ENCODE measurements at regions not wholly inside any gene's neighbourhood (a gene's known extent, or its start where the extent isn't known, plus 50 kb on each side); places are given as distances from the start of the nearest gene placed in this dataset.
"Not testable (repeated sequence)": the region's sequence is repeated elsewhere in the genome, so short reads cannot be mapped to it uniquely, and the experiment has no call there.

GRCh38 chr10:21146436-21146789 is 249.3 kb upstream of the NEBL start:
- H3K27me3 Mint-ChIP-seq, result no peaks in the 10 kb centered on the region
- H3K4me3 Mint-ChIP-seq, result no peak overlapping the region
- intact Hi-C loops (cut with micrococcal nuclease), result no loop called here
- no peak for DNase-seq
- H3K36me3 Mint-ChIP-seq (ENCODE audit: low read depth), result no peaks in the 10 kb centered on the region
- H3K27ac Mint-ChIP-seq, result no peak overlapping the region
- no peaks in the 10 kb centered on the region for H3K9me3 Mint-ChIP-seq
- no peaks in the 10 kb centered on the region for H3K4me1 Mint-ChIP-seq

GRCh38 chr10:21145751-21146435 is 248.8 kb upstream of the NEBL start:
- H3K27me3 Mint-ChIP-seq, result no peaks in the 10 kb centered on the region
- H3K9me3 Mint-ChIP-seq, result no peaks in the 10 kb centered on the region
- DNase-seq, result no peak
- no peaks in the 10 kb centered on the region for H3K4me1 Mint-ChIP-seq
- intact Hi-C loops (cut with micrococcal nuclease), result no loop called here
- H3K36me3 Mint-ChIP-seq (ENCODE audit: low read depth), result no peaks in the 10 kb centered on the region
- H3K27ac Mint-ChIP-seq, result no peak overlapping the region
- H3K4me3 Mint-ChIP-seq, result no peak overlapping the region

- H3K4me1 Mint-ChIP-seq, result no peaks in the 10 kb centered on the region
Measured at GRCh38 chr10:21144047-21144446, 246.9 kb upstream of the NEBL start.

GRCh38 chr10:21141946-21142492 is 244.9 kb upstream of the NEBL start:
- no peak for DNase-seq
- intact Hi-C loops (cut with micrococcal nuclease), result no loop called here
- H3K36me3 Mint-ChIP-seq (ENCODE audit: low read depth), result no peaks in the 10 kb centered on the region

More at GRCh38 chr10:21144047-21144446, 246.9 kb upstream of the NEBL start:
- intact Hi-C loops (cut with micrococcal nuclease), result no loop called here
- Mint-ChIP-seq H3K27ac (no peak overlapping the region), H3K9me3 (no peaks in the 10 kb centered on the region), H3K36me3 (ENCODE audit: low read depth) (no peaks in the 10 kb centered on the region), H3K27me3 (no peaks in the 10 kb centered on the region), H3K4me3 (no peak overlapping the region)
- DNase-seq, result no peak

GRCh38 chr10:21138769-21139340 is 241.7 kb upstream of the NEBL start:
- H3K36me3 Mint-ChIP-seq (ENCODE audit: low read depth), result no peaks in the 10 kb centered on the region
- H3K4me3 Mint-ChIP-seq, result no peak overlapping the region

More at GRCh38 chr10:21141946-21142492, 244.9 kb upstream of the NEBL start:
- H3K4me3 Mint-ChIP-seq, result no peak overlapping the region
- H3K4me1 Mint-ChIP-seq, result no peaks in the 10 kb centered on the region
- H3K9me3 Mint-ChIP-seq, result no peaks in the 10 kb centered on the region
- H3K27me3 Mint-ChIP-seq, result no peaks in the 10 kb centered on the region
- no peak overlapping the region for H3K27ac Mint-ChIP-seq

GRCh38 chr10:21135023-21135931 is 238.2 kb upstream of the NEBL start:
- Mint-ChIP-seq H3K9me3 (no peaks in the 10 kb centered on the region), H3K27me3 (no peaks in the 10 kb centered on the region), H3K4me1 (no peaks in the 10 kb centered on the region), H3K36me3 (ENCODE audit: low read depth) (no peaks in the 10 kb centered on the region), H3K27ac (no peak overlapping the region), H3K4me3 (no peak overlapping the region)
- no peak for DNase-seq
- intact Hi-C loops (cut with micrococcal nuclease), result no loop called here

More at GRCh38 chr10:21138769-21139340, 241.7 kb upstream of the NEBL start:
- intact Hi-C loops (cut with micrococcal nuclease), result no loop called here
- Mint-ChIP-seq H3K9me3 (no peaks in the 10 kb centered on the region), H3K4me1 (no peaks in the 10 kb centered on the region), H3K27me3 (no peaks in the 10 kb centered on the region), H3K27ac (no peak overlapping the region)
- no peak for DNase-seq

GRCh38 chr10:21134645-21135022 is 237.5 kb upstream of the NEBL start:
- H3K27ac Mint-ChIP-seq, result no peak overlapping the region
- no peaks in the 10 kb centered on the region for H3K9me3 Mint-ChIP-seq
- no peak overlapping the region for H3K4me3 Mint-ChIP-seq
- H3K4me1 Mint-ChIP-seq, result no peaks in the 10 kb centered on the region
- intact Hi-C loops (cut with micrococcal nuclease), result no loop called here
- no peak for DNase-seq
- no peaks in the 10 kb centered on the region for H3K36me3 Mint-ChIP-seq (ENCODE audit: low read depth)
- no peaks in the 10 kb centered on the region for H3K27me3 Mint-ChIP-seq

- no peaks in the 10 kb centered on the region for H3K36me3 Mint-ChIP-seq (ENCODE audit: low read depth)
- intact Hi-C loops (cut with micrococcal nuclease), result no loop called here
- no peak for DNase-seq
Measured at GRCh38 chr10:21130683-21131442, 233.8 kb upstream of the NEBL start.

GRCh38 chr10:21130108-21130507 is 233.0 kb upstream of the NEBL start:
- no peak overlapping the region for H3K27ac Mint-ChIP-seq

More at GRCh38 chr10:21130683-21131442, 233.8 kb upstream of the NEBL start:
- no peaks in the 10 kb centered on the region for H3K4me1 Mint-ChIP-seq
- no peak overlapping the region for H3K27ac Mint-ChIP-seq
- H3K9me3 Mint-ChIP-seq, result no peaks in the 10 kb centered on the region
- H3K4me3 Mint-ChIP-seq, result no peak overlapping the region
- no peaks in the 10 kb centered on the region for H3K27me3 Mint-ChIP-seq

GRCh38 chr10:21125471-21126228 is 228.5 kb upstream of the NEBL start:
- H3K27me3 Mint-ChIP-seq, result no peaks in the 10 kb centered on the region
- no peaks in the 10 kb centered on the region for H3K4me1 Mint-ChIP-seq
- no peak for DNase-seq
- intact Hi-C loops (cut with micrococcal nuclease), result no loop called here
- H3K4me3 Mint-ChIP-seq, result no peak overlapping the region
- H3K9me3 Mint-ChIP-seq, result no peaks in the 10 kb centered on the region
- H3K36me3 Mint-ChIP-seq (ENCODE audit: low read depth), result no peaks in the 10 kb centered on the region
- no peak overlapping the region for H3K27ac Mint-ChIP-seq

More at GRCh38 chr10:21130108-21130507, 233.0 kb upstream of the NEBL start:
- H3K4me3 Mint-ChIP-seq, result no peak overlapping the region
- intact Hi-C loops (cut with micrococcal nuclease), result no loop called here
- no peaks in the 10 kb centered on the region for H3K36me3 Mint-ChIP-seq (ENCODE audit: low read depth)
- no peaks in the 10 kb centered on the region for H3K9me3 Mint-ChIP-seq
- no peaks in the 10 kb centered on the region for H3K4me1 Mint-ChIP-seq
- no peak for DNase-seq
- H3K27me3 Mint-ChIP-seq, result no peaks in the 10 kb centered on the region

GRCh38 chr10:21122907-21123306 is 225.8 kb upstream of the NEBL start:
- no peaks in the 10 kb centered on the region for H3K4me1 Mint-ChIP-seq
- H3K27me3 Mint-ChIP-seq, result no peaks in the 10 kb centered on the region
- H3K36me3 Mint-ChIP-seq (ENCODE audit: low read depth), result no peaks in the 10 kb centered on the region
- intact Hi-C loops (cut with micrococcal nuclease), result no loop called here
- H3K9me3 Mint-ChIP-seq, result no peaks in the 10 kb centered on the region
- H3K27ac Mint-ChIP-seq, result no peak overlapping the region
- no peak for DNase-seq
- no peak overlapping the region for H3K4me3 Mint-ChIP-seq

- H3K36me3 Mint-ChIP-seq (ENCODE audit: low read depth); H3K4me1 Mint-ChIP-seq; H3K27ac Mint-ChIP-seq; H3K9me3 Mint-ChIP-seq; H3K4me3 Mint-ChIP-seq; intact Hi-C loops (cut with micrococcal nuclease); H3K27me3 Mint-ChIP-seq; DNase-seq: not testable (repeated sequence)
Measured at GRCh38 chr10:21121822-21122221, 224.7 kb upstream of the NEBL start.

GRCh38 chr10:21114683-21115082 is 217.6 kb upstream of the NEBL start:
- Mint-ChIP-seq H3K27ac (no peak overlapping the region), H3K9me3 (no peaks in the 10 kb centered on the region), H3K4me3 (no peak overlapping the region), H3K36me3 (ENCODE audit: low read depth) (no peaks in the 10 kb centered on the region), H3K4me1 (peaks cover 2% of the 10 kb centered on the region), H3K27me3 (no peaks in the 10 kb centered on the region)
- DNase-seq, result no peak
- intact Hi-C loops (cut with micrococcal nuclease), result no loop called here

All from activated CD4-positive, alpha-beta T cell treated with anti-CD3 and anti-CD28 coated beads, Interleukin-2, amount 10 ng/mL, durations not matched to agents 24 days and 14 days (primary cell).